DOHH2 (cell line): ENCODE measurements at regions not wholly inside any gene's neighbourhood (a gene's known extent, or its start where the extent isn't known, plus 50 kb on each side); places are given as distances from the start of the nearest gene placed in this dataset.

ENCODE experiments used
- H3F3A ChIP-seq: fragments of 200-600 bp; sonication (generic), shearing (Covaris generic); 2 replicates; pipeline ENCODE4 v1.6.0; 2016; ENCODE audit warnings: antibody characterized with exemption, mild to moderate bottlenecking; ENCODE audit not compliant: control insufficient read depth, insufficient read depth
- H3K27ac ChIP-seq: fragments of 200-600 bp; sonication (generic); 2 replicates; pipeline ENCODE4 v1.5.1; 2014; ENCODE audit warnings: low read depth, mild to moderate bottlenecking, low read length, moderate library complexity
- H3K27me3 ChIP-seq: fragments of 200-600 bp; sonication (generic); 2 replicates; pipeline ENCODE4 v1.6.1; 2014; ENCODE audit warnings: mild to moderate bottlenecking, low read length, mixed read lengths; ENCODE audit not compliant: control insufficient read depth
- H3K36me3 ChIP-seq: fragments of 200-600 bp; sonication (generic); 2 replicates; pipeline ENCODE4 v1.6.1; 2014; ENCODE audit warnings: mild to moderate bottlenecking, low read length, moderate library complexity, mixed read lengths; ENCODE audit not compliant: control insufficient read depth
- H3K4me1 ChIP-seq: fragments of 200-600 bp; sonication (generic); 2 replicates; pipeline ENCODE4 v1.6.1; 2014; ENCODE audit warnings: mild to moderate bottlenecking, low read length, mixed read lengths; ENCODE audit not compliant: control insufficient read depth
- H3K4me2 ChIP-seq: fragments of 200-600 bp; sonication (generic); 2 replicates; pipeline ENCODE4 v1.6.0; 2014; ENCODE audit warnings: mild to moderate bottlenecking, low read length, moderate library complexity
- H3K4me3 ChIP-seq: fragments of 200-600 bp; sonication (generic); 2 replicates; pipeline ENCODE4 v1.5.1; 2014; ENCODE audit warnings: mild to moderate bottlenecking, low read length, mixed read lengths
- H3K79me2 ChIP-seq: fragments of 200-600 bp; sonication (generic); 2 replicates; pipeline ENCODE4 v1.6.1; 2014; ENCODE audit warnings: mild to moderate bottlenecking, low read length, mixed read lengths; ENCODE audit not compliant: control insufficient read depth
- H3K9me2 ChIP-seq: fragments of 200-600 bp; sonication (generic); replicated peaks from 2 replicates; pipeline ENCODE4 v1.6.1; 2014; ENCODE audit warnings: mild to moderate bottlenecking, low read length, mixed read lengths; ENCODE audit not compliant: control insufficient read depth
- H3K9me3 ChIP-seq: fragments of 200-600 bp; sonication (generic); 2 replicates; pipeline ENCODE4 v1.6.1; 2014; ENCODE audit warnings: antibody characterized with exemption, low read length, mixed read lengths; ENCODE audit not compliant: control insufficient read depth, insufficient read depth
- H4K20me1 ChIP-seq: fragments of 200-600 bp; sonication (generic); 2 replicates; pipeline ENCODE4 v1.6.0; 2014; ENCODE audit warnings: low read depth, mild to moderate bottlenecking, antibody characterized with exemption, low read length, moderate library complexity; ENCODE audit not compliant: control insufficient read depth, insufficient read depth
- EZH2phosphoT487 ChIP-seq: fragments of 200-600 bp; sonication (generic); IDR thresholded peaks from 2 replicates; pipeline ENCODE4 v1.6.1; 2017; ENCODE audit warnings: borderline replicate concordance, mild to moderate bottlenecking, antibody characterized with exemption, low read length, moderate library complexity, mixed read lengths
- TF ChIP-seq, protein P1 (sequence below): fragments of 200-600 bp; sonication (generic); IDR thresholded peaks from one replicate; pipeline ENCODE4 v1.5.1; 2014; ENCODE audit warnings: antibody characterized with exemption, mild to moderate bottlenecking, low read depth, low read length; ENCODE audit not compliant: poor library complexity, severe bottlenecking

DNA sequence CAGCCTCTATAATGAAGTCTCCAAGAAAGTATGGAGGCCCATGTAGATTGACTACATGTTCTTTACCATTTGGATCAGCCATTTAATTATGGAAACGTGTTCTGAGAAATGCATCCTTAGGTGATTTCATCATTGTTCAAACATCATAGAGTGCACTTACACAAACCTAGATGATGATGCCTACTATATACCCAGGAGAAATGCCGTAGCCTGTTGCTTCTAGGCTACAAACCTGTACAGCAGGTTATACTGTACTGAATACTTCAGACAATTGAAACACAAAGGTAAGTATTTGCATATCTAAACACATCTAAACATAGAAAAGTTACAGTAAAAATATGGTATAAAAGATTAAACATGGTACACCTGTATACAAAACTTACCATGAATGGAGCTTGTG lies 186.5 kb upstream of the FSTL5 start:
- Histone ChIP-seq H3K4me3 (no peak overlapping the region), H4K20me1 (no peaks in the 10 kb centered on the region), H3K9me2 (no peaks in the 10 kb centered on the region), H3K9me3 (no peaks in the 10 kb centered on the region), H3K27ac (no peak overlapping the region), H3K79me2 (no peaks in the 10 kb centered on the region), H3K4me1 (no peaks in the 10 kb centered on the region; the same call in 1 of the 2 replicates), H3K4me2 (no peak overlapping the region), H3K36me3 (no peaks in the 10 kb centered on the region), H3F3A (no peaks in the 10 kb centered on the region), H3K27me3 (no peaks in the 10 kb centered on the region)
- TF ChIP-seq, protein P1, sequence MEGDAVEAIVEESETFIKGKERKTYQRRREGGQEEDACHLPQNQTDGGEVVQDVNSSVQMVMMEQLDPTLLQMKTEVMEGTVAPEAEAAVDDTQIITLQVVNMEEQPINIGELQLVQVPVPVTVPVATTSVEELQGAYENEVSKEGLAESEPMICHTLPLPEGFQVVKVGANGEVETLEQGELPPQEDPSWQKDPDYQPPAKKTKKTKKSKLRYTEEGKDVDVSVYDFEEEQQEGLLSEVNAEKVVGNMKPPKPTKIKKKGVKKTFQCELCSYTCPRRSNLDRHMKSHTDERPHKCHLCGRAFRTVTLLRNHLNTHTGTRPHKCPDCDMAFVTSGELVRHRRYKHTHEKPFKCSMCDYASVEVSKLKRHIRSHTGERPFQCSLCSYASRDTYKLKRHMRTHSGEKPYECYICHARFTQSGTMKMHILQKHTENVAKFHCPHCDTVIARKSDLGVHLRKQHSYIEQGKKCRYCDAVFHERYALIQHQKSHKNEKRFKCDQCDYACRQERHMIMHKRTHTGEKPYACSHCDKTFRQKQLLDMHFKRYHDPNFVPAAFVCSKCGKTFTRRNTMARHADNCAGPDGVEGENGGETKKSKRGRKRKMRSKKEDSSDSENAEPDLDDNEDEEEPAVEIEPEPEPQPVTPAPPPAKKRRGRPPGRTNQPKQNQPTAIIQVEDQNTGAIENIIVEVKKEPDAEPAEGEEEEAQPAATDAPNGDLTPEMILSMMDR: no peak
- TF ChIP-seq EZH2phosphoT487: no peak

DNA sequence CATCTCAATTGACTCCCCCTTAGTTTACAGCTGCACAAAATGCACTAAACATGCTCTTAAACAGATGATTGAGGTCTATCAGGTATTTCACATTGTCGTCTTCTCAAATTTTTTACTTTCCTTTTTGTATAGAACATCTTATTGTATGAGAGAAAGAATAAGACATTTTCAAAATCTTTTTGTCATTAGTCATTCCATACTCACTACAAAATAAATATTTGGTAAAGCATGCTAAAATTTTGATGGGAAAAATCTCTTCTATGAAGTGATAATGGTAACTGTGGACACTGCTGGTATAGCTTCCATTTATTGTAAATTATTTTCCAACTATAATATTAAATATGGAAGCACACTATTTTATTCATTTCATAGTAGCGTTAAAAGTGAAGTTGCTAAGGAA lies 185.6 kb upstream of the FSTL5 start:
- Histone ChIP-seq H3K27ac (no peak overlapping the region), H3K36me3 (no peaks in the 10 kb centered on the region), H4K20me1 (no peaks in the 10 kb centered on the region), H3F3A (no peaks in the 10 kb centered on the region), H3K9me2 (no peaks in the 10 kb centered on the region), H3K4me1 (no peaks in the 10 kb centered on the region; the same call in 1 of the 2 replicates), H3K9me3 (no peaks in the 10 kb centered on the region), H3K79me2 (no peaks in the 10 kb centered on the region), H3K4me2 (no peak overlapping the region), H3K27me3 (no peaks in the 10 kb centered on the region), H3K4me3 (no peak overlapping the region)
- TF ChIP-seq, protein P1: no peak
- TF ChIP-seq EZH2phosphoT487: no peak

DNA sequence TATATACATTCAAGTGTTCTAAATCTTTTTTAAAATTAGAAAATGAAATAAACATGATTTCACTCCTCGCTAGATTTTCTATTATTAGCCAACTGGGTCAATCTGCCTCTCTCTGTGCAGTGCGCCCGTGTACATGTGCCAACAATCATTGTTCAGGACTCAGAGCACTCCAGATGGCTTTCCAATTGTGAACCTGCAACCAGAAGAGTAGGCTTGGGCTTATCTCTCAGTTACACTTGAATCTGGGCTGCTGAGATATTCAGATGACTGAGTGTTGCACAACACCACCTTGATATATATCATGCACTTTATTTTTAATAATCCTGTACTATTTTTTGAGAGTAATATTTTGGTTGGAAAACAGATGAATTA lies 184.0 kb upstream of the FSTL5 start:
- TF ChIP-seq EZH2phosphoT487: no peak
- TF ChIP-seq, protein P1: no peak
- H3F3A ChIP-seq: no peaks in the 10 kb centered on the region
- H3K27ac ChIP-seq: no peak overlapping the region
- H3K4me2 ChIP-seq: no peak overlapping the region
- no peaks in the 10 kb centered on the region; the same call in 1 of the 2 replicates for H3K4me1 ChIP-seq
- H3K79me2 ChIP-seq: no peaks in the 10 kb centered on the region
- H3K9me2 ChIP-seq: no peaks in the 10 kb centered on the region
- no peak overlapping the region for H3K4me3 ChIP-seq
- no peaks in the 10 kb centered on the region for H4K20me1 ChIP-seq
- no peaks in the 10 kb centered on the region for H3K36me3 ChIP-seq
- no peaks in the 10 kb centered on the region for H3K9me3 ChIP-seq
- no peaks in the 10 kb centered on the region for H3K27me3 ChIP-seq

DNA sequence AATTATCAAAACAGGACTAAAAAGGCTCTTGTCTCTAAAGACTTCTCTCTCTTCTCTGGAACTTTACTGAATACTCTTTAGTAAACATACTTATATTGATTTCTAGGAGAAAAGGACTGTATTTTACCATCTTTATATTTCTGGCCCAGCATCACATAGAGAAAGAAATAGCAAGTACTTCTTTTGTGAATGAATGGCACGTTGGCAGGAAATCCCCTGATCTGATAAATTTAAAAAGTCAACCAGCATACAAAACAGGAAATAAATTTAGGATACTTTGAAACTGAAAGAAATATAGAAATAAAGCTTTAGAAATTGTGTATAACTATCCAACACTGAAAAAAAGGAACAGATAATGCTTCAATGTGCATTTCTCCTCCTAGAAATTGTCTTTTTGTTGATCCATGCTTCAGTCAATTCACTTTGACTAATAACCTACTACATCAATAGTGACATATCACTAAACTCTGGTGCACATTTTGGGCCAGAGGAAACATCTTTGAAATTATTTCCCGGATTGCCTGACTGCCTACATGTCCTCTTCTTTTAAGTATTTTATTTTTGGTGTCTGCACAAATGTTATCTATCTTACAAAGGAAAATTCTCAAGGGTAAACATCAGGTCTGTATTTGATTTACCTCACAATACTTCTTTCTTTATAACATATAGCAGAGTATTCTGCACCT lies 183.5 kb upstream of the FSTL5 start:
- no peak overlapping the region for H3K27ac ChIP-seq
- no peaks in the 10 kb centered on the region for H3K9me3 ChIP-seq
- no peaks in the 10 kb centered on the region for H3K9me2 ChIP-seq
- TF ChIP-seq, protein P1: no peak
- no peak for TF ChIP-seq EZH2phosphoT487
- H3K4me3 ChIP-seq: no peak overlapping the region
- H3K4me1 ChIP-seq: no peaks in the 10 kb centered on the region; the same call in 1 of the 2 replicates
- no peaks in the 10 kb centered on the region for H3K27me3 ChIP-seq
- H3K79me2 ChIP-seq: no peaks in the 10 kb centered on the region
- H4K20me1 ChIP-seq: no peaks in the 10 kb centered on the region
- no peaks in the 10 kb centered on the region for H3F3A ChIP-seq
- no peak overlapping the region for H3K4me2 ChIP-seq
- no peaks in the 10 kb centered on the region for H3K36me3 ChIP-seq
